Suprapubic skin (tissue), 4 donors: ENCODE measurements at regions not wholly inside any gene's neighbourhood (a gene's known extent, or its start where the extent isn't known, plus 50 kb on each side); places are given as distances from the start of the nearest gene placed in this dataset.

Experiments
- EP300 ChIP-seq: sonication (generic); formaldehyde crosslinking; IDR thresholded peaks from one replicate; pipeline ENCODE4 v1.6.1; 2017; ENCODE audit warnings: antibody characterized with exemption
- POLR2A ChIP-seq, 2 donors: fragments of 450-650 bp; IDR thresholded peaks; one replicate each; pipeline ENCODE4 v1.6.1; 2017; ENCODE audit warnings: antibody characterized with exemption in 2 of 2, mild to moderate bottlenecking in 2 of 2, moderate library complexity in 2 of 2
- POLR2AphosphoS5 ChIP-seq, 3 donors: sonication (generic); formaldehyde crosslinking; IDR thresholded peaks; one replicate each; pipeline ENCODE4 v1.6.1; 2017; ENCODE audit warnings: antibody characterized with exemption in 3 of 3
- TF ChIP-seq, protein P1 (sequence below), 2 donors: fragments of 200-600 bp in 1 of 2; fragments of 450-650 bp in 1 of 2; sonication (generic) in 1 of 2; IDR thresholded peaks; one replicate each; pipeline ENCODE4 v1.5.1; 2016 to 2019; ENCODE audit warnings: antibody characterized with exemption in 2 of 2, mild to moderate bottlenecking in 1 of 2, moderate library complexity in 1 of 2

DNA sequence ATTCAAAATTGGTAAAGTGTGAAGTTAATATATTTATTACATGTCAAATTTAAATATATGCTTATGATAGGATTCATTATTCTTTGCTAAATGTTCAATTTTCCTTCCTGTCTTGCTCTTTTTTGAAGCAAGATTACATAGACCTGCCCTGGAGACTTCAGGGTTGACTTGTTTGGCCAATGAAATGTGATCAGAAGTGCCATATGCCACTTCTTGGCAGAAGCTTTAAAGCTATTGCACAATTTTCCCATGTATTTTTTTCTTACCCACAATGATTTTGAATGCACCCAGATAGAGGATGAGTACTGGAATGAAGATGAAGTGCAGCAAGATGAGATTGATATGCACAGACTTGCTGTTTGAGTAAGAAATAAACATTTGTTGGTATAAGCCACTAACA, 406.3 kb upstream of the BCHE start:
- TF ChIP-seq POLR2AphosphoS5 (IDR thresholded peaks at IDR 0.05) (no peak), EP300 (no peak), POLR2A (IDR thresholded peaks at IDR 0.05) (no peak)
- TF ChIP-seq, protein P1, sequence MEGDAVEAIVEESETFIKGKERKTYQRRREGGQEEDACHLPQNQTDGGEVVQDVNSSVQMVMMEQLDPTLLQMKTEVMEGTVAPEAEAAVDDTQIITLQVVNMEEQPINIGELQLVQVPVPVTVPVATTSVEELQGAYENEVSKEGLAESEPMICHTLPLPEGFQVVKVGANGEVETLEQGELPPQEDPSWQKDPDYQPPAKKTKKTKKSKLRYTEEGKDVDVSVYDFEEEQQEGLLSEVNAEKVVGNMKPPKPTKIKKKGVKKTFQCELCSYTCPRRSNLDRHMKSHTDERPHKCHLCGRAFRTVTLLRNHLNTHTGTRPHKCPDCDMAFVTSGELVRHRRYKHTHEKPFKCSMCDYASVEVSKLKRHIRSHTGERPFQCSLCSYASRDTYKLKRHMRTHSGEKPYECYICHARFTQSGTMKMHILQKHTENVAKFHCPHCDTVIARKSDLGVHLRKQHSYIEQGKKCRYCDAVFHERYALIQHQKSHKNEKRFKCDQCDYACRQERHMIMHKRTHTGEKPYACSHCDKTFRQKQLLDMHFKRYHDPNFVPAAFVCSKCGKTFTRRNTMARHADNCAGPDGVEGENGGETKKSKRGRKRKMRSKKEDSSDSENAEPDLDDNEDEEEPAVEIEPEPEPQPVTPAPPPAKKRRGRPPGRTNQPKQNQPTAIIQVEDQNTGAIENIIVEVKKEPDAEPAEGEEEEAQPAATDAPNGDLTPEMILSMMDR (IDR thresholded peaks at IDR 0.05): no peak
